ENCODE measurements at regions not wholly inside any gene's neighbourhood (a gene's known extent, or its start where the extent isn't known, plus 50 kb on each side); places are given as distances from the start of the nearest gene placed in this dataset.

- no peak overlapping the region for H3K4me2 ChIP-seq (ENCODE audit: low read length)
- H3F3A ChIP-seq (ENCODE audit: insufficient read depth, low read length): no peaks in the 10 kb centered on the region
- H3K9me3 ChIP-seq (ENCODE audit: low read length): no peaks in the 10 kb centered on the region
- TF ChIP-seq EZH2 (IDR thresholded peaks at IDR 0.05; ENCODE audit: borderline replicate concordance, low read length) (no peak), CTCF (IDR thresholded peaks at IDR 0.05; ENCODE audit: low read length) (no peak)
- no peaks in the 10 kb centered on the region for H3K79me2 ChIP-seq (ENCODE audit: insufficient read depth, low read length)
- H3K4me3 ChIP-seq (ENCODE audit: low read depth, low read length, poor library complexity, severe bottlenecking): no peak overlapping the region
- no peak overlapping the region for H3K9ac ChIP-seq (ENCODE audit: low read length)
- no peaks in the 10 kb centered on the region for H3K27me3 ChIP-seq (ENCODE audit: insufficient read depth, low read length)
- no peaks in the 10 kb centered on the region for H3K4me1 ChIP-seq (ENCODE audit: insufficient read depth, low read length, severe bottlenecking)
- H3K36me3 ChIP-seq (ENCODE audit: insufficient read depth, low read length): no peaks in the 10 kb centered on the region
- H4K20me1 ChIP-seq (ENCODE audit: insufficient read depth, low read length): no peaks in the 10 kb centered on the region
- no peak overlapping the region for H3K27ac ChIP-seq (ENCODE audit: low read depth, low read length, poor library complexity, severe bottlenecking)
- no peak overlapping the region for H2AFZ ChIP-seq (ENCODE audit: low read length)
- H3K9me2 ChIP-seq (ENCODE audit: low read depth, low read length): no peaks in the 10 kb centered on the region
Measured at GRCh38 chrX:26083093-26083492, 55.0 kb upstream of the MAGEB18 start.
